Stromal cell of bone marrow (primary cell): ENCODE measurements at regions not wholly inside any gene's neighbourhood (a gene's known extent, or its start where the extent isn't known, plus 50 kb on each side); places are given as distances from the start of the nearest gene placed in this dataset.

Experiments
- DNase-seq: peaks from one replicate; pipeline ENCODE4 v3.0.0-alpha.2; 2012; ENCODE audit warnings: low read depth

DNA sequence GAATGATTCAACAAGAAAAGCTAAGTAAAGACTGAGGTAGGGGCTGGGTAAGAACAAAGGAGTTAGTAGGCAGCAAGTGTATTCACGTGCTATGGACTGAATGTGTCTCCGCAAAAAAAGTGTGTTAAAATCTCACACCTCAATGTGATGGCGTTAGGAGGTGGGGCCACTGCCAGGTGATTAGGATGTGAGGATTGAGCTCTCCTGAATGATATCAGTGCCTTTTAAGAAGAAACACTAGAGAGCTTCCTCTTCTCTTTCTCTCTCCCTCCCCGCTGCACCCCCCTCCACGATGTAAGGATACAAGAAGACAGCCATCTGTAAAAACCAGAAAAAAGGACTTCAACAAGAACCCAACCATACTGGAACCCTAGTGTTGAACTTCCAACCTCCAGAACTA, 396.1 kb upstream of the PLXNA2 start:
- no peak for DNase-seq

DNA sequence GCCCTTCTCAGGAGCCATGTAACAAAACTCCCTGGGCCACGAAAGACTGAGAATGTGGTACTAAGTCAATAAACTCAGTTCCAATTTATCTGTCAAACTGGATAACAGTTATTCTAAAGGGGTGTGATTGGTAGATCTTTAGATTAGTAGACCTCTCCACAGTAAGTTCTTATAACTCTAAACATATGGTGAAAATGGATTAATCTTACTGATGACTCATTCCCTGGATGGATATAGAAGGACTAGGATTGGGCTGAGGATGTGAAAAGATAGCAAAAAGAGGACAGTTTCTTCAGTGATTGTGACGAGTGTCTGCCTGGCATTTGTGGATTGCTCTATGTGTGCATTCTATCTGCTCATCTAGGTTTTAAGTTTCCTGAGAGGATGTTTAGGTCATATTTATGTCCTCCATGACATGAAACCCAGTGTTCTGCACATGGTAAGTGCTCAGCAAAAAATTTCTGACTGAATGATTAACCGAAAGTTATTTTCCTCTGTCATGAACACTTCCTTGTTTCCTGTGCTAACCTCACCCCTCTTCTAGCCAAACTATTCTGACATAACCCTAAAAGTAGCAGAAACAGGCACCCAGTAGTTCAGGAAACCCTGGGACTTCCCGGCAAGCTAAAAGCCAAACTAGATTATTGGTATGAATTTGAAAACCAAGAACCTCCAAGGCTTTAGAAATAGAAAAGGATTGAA, 397.5 kb upstream of the PLXNA2 start:
- DNase-seq, result no peak

DNA sequence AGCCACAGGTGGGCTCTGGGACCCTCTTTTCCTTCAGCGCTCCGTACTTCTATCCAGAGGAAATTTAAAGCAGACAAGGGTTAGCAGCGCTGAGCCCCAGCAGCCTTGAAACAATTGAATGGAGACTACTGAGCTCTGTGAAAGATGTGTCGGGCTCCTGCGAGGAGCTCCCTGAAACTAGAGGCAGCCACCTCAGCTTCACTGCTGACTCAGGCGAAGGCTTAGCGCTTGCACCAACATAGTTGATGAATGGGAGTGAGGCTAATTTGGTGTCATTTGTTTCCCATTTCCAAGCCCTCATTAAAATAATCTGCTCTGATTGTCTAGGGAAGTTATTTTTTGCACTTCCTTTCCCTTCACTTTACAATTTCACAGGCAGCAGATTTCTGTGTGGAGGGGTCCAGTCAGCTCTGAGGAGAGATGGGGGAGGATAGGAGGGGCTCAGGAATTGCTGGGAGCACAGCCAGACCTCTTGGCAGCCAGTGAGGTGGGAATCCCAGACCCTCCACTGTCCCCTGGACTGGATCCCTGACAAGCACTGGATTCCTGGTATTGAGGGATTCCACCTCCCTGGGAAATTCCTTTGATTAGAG, 398.9 kb upstream of the PLXNA2 start:
- DNase-seq, result no peak

DNA sequence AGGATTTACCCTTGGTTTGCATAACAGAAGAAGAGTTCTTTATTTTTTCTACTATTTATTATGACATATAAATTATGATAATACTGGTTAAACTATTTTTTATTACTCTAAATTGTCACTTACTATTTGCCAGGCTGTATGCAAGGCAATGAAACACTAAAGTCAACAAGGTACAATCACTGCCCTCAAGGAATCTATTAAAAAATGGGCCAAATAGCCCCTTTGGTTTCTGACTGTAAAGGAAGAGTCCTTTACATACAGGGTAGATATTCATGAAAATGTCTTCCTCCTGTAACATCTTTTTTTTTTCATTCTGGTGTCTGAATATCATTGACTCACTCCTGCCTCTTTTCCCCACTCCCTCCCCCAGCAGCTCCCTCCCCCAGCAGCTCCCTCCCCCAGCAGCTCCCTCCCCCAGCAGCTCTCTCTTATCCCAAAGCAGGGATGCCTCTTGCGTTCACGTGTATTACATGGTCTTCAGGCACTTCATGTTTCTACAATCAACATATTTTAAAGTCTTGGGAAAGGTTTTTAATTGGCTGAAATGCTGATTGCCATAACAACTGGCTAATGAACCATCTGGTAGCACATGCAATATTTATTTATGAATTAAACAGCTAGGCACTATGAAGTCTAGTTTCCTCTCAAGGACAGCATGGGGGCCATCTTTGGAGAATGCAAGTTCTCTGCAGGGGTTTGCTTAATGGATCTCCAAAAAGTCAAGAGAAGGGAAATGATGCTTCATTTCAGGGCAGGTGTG, 400.4 kb upstream of the PLXNA2 start:
- no peak for DNase-seq

DNA sequence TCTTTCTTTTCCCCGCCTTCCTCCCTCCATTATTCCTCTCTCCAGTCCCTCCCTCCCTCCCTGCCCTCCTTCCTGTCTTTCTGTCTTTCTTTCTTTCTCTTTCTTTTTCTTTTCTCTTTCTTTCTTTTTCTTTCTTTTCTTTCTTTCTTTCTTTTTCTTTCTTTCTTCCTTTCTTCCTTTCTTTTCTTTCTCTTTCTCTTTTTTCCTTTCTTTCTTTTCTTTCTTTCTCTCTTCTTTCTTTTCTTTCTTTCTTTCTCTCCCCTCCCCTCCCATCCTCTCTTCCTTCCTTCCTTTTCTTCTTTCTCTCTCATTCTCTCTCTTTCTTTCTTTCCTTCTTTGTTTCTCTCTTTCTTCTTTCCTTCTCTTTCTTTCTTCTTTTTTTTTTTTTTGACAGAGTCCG, 402.2 kb upstream of the PLXNA2 start:
- DNase-seq, result no peak

DNA sequence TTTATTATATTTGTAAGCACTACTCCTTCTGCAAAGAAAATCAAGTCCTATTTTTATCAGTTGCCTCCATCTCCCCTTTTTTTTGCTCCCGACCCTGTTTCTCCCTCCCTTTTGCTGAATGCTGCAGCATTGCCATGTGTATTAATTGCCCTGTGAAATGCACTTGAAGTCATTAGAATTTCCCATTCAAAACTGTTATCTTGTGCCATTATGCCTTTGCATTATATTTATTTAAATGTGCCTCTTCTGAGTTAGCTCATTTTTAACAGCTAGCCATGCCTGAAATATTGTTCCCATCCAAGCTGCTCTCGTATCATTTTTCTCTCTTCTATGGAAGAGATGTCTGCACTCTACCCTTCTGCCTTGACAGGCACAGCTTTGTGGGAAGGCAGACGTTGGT, 404.0 kb upstream of the PLXNA2 start:
- no peak for DNase-seq

DNA sequence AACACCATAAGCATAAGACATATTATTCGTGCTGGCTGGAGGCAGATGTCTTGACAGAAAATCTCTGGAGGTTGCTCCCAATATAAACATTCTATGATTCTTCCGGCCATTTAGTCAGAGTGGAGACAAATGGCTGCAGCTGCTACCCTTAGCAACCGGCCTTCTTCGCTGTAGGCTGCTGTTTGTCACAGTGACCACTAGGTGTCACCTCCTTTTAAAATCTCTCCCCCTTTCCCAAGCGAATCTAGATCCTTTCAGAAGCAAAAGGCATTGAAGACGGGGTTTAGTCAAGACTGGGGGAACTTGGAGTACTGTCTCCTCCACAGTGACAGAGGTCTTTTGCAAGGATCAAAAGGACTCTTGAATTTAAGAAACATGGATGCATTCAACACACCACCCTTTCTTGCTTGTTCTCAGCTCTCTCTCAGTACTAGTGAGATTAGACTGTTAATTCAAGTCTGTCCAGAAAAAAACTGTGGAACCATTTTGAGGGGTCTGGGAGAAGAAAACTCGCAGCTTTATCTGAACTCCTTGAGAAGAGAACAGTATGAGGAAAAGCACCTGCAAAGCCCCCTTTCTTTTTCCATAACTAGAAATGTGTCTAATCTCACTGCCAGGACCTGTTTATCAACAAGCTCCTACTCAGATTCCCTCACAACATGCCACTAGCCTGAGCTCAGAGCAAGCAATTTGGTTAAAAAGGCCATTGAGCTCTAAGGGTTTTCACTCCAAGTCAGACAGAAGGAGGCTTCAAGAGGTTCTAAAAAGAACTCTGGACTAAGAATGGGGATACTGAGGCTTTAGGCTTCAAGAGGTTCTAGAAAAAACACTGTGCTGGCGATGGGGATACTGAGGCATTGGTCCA, 408.3 kb upstream of the PLXNA2 start:
- peak; percentile 43 for DNase-seq

DNA sequence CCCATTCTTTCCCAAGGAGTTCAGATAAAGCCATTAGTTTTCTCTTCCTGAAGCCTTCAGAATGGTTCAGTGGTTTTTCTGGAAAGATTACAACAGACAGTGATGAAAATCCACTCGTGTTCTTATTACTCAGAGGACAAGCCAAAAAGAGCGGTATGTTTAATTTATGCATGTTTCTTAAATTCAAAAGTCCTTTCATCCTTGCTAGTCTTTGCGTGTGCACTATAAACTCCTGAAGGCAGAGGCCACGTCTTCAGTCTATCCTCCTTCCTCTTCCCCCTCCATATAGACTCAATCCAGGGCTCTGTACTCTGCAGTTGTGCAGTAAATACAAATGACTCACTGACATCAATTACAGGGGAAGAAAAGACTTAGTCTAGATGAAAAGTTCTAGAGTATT, 409.2 kb upstream of the PLXNA2 start:
- DNase-seq, result no peak

DNA sequence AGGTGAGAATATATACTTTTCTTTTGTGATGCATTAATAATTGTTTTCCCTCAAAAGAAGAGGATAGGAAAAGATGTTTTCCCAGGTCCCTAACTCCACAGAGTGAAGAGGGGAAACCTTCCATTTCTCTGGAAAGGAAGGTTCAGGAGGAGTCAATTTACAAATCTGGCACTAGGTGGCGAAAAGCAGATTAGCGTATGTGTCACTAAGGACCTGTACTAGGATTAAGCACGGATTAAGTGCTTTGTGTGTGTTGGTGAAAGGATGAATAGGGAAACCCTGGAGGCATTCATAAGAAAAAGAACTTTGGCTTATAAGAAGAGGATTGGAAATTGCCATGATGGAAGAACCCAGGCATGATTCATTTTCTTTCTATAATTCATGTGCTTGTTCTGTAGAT, 410.1 kb upstream of the PLXNA2 start:
- no peak for DNase-seq

DNA sequence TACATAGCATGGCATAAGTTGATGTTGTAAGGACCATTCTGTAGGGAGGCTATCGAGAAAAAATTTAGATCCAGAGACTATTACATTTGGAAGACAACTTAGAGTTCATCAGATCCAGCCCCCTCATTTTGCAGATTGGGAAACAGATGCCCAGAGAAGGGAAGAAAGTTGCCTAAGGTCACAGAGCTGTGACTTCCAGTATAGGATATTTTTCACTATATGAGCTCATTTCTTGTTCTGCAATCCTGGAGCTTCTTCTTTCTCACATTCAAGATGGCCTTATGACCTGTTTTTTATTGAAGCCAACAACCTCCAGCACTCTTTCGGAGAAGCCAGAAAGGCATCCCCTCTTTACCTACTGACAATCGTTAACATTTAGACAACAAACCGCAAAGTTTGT, 421.8 kb upstream of the PLXNA2 start:
- DNase-seq, result no peak

DNA sequence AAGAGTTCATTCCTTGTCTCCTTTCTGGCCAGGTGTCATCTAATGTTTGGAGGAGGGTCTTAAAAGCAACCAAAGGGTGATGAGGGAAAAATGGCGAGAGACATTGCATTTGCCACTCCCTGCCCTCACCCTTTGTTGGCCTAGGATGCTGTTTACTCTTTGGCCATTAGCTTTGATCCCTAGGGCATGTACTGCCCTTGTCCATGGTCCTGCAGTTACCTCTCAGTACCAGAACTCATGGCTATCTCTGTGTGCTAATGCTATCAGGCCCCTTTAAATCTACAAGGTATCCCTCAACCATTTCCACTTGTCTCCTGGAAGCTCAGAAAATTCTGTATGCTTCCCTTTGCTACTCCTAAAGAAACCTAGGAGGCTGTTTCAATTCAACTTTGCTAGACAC, 424.8 kb upstream of the PLXNA2 start:
- no peak for DNase-seq

DNA sequence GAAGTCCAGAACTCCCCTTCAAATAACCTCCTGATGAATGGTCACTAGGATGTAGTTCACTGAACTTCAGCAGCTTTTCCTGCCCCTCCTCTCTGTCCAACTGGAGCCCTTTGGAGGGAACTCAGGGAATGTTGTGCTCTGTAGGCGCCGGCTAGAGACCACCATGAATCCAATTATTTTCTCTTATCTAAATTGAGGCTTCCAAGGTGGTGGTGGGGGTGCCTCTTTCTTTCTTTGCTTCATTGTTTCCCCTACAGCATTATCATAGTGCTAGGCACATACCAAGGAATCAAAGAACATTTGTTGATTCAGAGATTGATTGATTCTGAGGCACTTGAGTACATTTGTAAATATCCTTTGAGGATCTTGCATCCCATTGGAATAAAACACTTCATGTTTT, 426.6 kb upstream of the PLXNA2 start:
- DNase-seq, result no peak

DNA sequence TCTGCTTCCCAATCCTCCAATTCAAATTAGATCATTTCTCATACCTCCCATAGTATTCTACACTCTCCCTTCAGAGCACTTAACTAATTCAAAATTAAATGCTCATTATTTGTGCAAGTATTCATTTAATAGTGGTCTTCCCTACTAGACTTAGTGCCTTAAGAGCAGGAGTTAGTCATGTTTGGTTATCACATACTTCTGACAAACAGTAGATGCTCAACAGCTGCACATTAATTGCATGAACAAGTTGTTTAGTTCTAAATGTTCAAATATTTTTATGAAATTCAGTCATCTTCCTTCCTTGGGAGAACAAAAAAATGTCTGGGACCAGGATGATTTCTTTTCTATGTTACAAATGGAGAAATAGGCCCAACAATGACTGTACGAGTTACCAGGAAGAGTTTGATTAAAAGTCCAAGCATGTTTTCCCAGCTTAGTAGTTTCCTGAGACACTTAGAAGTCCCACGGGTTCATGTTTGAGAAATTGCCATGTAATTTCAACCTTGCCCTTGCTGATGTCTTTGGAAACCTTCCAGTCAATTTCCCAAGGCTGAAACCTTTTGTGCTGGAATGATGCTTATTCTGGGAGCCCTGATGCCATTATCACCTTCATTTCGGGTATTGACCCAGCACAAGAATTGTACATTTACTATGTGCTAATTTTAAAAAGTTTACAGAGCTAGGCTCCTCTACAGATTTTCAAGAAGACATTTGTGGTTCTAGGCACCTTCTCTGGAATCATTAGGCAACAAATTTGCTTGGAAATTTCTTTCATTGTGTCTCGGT, 437.9 kb upstream of the PLXNA2 start:
- DNase-seq, result peak; percentile 3

DNA sequence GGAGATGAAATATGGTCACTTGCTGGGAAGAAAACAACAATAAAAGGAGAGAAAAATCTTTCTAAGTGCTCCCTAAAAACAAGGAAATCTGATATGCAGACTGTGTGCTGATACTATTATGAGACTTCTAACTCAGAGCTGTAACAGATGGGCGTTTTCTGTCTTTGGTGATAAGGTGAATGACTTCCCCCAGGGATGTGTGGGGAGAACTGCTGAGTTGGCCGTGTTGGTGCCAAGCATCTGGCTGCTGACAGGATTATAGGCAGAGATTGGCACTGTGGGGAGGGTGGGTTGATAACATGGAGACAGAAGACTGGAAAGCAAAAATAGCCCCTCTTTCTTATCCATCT, 438.5 kb upstream of the PLXNA2 start:
- DNase-seq, result no peak

DNA sequence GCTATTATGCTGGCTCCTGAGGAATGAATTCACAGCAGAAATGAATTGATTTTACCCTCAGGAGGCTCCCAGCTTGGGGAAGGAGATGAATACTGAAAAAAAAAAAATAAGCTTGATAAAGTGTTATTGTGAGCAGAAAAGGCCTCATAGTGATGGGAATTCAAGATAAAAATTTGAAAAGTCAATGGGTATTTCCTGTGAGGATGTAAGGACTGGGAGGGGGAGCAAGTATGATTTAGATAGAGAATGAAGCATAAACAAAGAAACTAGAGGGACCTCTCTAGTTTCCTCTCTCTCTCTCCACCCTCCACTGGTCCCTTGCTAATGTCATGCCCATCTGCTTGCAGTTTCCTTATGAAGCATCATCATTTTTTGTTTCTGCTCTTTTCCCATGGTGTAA, 439.0 kb upstream of the PLXNA2 start:
- DNase-seq, result no peak

DNA sequence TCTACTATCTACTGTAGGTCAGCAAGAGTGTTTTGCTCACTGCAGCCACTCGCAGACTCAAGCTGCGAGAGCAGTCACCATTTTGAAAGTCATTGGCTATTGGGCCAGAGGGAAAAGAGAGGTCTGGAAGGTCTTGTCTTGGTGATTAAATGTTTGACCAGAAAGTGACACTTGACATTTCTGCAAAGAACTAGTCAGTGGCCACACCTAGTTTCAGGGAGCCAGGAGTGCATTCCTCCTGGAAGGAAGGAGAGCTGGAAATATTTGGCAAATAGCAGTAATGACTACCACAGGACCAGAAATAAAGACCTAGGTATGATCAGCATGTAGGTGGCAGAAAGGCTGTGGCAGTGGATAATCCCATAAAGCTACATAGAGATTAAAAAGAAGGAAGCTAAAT, 440.0 kb upstream of the PLXNA2 start:
- DNase-seq, result no peak

DNA sequence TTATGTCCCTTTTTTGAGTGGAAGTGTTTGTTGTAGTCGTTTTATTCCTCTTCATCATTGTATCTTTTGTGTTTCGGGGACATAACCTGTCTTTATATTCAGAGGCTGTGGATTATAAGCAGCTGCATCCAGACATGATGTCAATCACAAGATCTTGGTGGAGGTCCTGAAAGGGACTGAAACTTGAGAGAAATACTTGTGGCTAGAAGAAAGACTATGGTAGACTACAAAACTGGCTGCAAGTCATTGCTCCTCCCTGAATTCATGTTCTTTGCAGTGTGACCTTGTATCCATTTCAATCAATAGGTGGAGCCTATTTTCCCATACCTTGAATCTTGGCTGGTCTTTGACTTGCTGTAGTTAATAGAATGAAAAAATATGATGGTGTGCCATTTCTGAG, 442.4 kb upstream of the PLXNA2 start:
- DNase-seq, result no peak

DNA sequence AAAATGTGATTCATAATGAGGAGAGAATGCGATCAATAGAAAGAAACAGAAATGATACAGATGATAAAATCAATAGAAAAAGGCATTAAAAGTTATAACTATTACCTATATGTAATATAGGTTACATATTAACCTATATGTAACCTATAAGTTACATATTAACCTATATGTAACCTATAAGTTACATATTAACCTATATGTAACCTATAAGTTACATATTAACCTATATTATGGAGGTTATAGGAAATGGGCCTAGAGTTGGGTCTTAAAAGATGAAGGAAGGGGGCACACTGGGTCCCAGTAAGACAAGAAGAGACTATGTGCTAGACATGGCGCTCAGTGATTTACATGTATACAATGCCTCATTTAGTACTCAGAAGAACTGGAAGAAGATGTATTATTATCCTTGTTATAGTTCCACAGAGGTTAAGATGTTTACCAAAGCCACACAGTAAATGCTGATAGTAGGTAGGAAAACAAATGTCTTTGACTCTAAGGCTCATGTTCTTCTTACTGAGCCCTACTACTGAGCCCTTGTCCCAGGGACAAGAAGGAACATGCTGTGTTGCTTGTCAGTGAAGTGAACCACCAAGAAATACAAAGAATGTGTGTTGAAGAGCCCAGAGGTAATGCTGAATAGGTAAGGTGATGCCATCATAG, 444.6 kb upstream of the PLXNA2 start:
- DNase-seq, result no peak

DNA sequence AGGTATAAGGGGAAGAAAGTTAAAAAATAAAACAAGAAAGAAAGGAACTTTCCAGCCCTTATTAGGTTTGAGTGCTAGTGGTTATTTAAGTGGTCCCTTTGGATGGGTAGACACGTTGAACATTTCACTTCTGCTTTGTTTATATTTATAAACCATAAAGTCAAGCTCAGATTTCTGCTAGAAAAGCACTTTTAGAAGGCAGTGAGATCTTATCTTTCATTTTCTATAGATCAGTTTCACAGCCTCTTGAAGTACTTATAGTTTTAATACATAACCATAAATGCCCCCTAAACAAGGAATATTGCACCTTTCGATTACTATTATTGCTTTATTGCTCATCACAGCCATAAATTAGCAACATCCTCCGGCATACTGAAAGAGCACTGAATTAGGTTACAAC, 446.8 kb upstream of the PLXNA2 start:
- DNase-seq, result no peak

DNA sequence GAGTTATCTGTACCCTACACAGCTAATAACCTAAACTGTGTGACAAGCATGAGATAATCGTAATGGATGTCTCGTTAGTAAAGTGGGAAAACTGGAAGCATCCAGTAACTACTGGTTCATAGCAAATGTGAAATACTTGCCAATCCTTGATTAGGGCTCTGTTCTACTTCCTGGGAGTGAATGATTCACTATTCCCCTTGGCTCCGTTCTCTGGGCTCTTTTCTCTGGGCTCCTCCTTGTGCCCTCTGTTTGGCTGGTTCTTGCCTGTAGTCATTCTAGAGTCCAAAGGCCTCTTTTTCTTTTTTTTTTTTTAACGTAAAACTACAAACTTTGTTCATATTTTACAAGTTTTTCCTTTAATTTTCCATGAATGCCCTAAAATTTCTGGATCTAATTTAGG, 465.8 kb upstream of the PLXNA2 start:
- no peak for DNase-seq

DNA sequence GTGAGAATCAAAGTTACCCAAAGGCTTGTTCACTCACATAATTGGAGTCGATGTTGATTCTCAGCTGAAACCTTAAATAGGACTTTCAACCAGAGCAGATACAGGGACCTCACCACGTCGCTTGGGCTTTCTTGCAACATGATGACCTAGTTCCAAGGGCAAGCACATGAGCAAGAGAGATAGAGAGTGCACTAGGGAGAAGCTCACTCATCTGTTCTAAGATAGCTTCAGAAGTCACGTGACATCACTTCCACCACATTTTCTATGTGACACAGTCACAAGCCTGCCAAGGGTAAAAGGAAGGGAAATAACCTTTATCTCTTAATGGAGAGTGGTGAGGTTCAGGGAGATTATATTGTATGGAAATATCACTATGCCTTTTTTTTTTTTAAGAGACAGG, 470.1 kb upstream of the PLXNA2 start:
- no peak for DNase-seq
